ENCODE measurements at regions not wholly inside any gene's neighbourhood (a gene's known extent, or its start where the extent isn't known, plus 50 kb on each side); places are given as distances from the start of the nearest gene placed in this dataset.

DNA sequence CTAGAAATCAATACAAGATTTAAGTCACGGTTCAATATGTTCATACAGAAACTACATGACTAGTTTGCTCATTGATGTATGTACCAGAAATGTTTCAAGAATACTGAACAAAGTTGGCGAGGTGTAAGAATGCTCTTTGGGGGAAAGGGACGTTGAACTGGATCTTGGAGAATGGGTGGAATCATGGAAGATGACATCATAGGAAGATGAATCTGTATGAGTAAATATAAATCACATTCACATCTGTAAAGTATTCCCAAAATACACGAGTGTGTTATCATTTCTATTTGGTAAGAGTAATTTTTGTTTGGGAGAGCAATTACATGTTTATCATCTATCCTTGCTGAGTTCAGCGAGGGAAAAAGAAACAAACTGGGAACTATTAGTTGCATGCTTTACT is 162.2 kb upstream of the TMTC1 start:
- H3K4me1 ChIP-seq, result no peaks in the 10 kb centered on the region
- TF ChIP-seq, protein P1, sequence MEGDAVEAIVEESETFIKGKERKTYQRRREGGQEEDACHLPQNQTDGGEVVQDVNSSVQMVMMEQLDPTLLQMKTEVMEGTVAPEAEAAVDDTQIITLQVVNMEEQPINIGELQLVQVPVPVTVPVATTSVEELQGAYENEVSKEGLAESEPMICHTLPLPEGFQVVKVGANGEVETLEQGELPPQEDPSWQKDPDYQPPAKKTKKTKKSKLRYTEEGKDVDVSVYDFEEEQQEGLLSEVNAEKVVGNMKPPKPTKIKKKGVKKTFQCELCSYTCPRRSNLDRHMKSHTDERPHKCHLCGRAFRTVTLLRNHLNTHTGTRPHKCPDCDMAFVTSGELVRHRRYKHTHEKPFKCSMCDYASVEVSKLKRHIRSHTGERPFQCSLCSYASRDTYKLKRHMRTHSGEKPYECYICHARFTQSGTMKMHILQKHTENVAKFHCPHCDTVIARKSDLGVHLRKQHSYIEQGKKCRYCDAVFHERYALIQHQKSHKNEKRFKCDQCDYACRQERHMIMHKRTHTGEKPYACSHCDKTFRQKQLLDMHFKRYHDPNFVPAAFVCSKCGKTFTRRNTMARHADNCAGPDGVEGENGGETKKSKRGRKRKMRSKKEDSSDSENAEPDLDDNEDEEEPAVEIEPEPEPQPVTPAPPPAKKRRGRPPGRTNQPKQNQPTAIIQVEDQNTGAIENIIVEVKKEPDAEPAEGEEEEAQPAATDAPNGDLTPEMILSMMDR (IDR thresholded peaks at IDR 0.05), result no peak
- intact Hi-C loops (cut with DNase I), result no loop called here

DNA sequence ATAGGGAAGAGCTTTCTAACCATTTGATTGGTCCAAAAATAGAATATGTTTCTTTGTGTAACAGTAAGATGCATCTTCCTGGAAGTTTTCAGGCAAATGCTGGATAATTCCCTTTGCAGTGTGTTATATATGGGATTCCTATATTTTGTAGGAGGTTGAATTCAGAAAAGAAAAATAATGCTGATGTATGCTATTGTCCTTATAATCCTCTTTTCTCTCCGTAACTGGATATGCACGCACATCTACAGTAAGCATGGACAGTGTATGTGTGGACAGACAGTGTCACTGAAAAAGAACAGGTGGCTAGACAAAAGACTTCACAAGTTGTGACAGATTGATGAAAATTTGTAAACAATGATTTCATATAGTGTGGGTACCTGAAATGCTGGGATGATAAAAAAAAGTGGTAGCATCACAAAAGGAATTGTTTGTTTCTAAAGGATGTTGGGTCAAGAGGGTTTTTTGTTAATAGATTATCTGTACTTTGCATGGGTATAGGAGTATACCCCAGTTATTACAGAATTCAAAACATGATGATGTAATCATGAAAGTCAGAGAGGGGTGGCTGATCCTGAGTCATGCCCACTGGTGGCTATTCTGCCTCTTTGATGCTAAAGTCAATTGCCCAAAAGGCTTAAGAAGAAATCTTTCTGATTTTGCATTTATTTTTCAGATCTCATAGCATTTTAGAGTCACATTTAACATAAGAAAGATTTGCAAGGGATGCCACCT is 160.7 kb upstream of the TMTC1 start:
- intact Hi-C loops (cut with DNase I), result no loop called here
- H3K27ac ChIP-seq, result no peak overlapping the region
- H3K4me1 ChIP-seq, result no peaks in the 10 kb centered on the region
- DNase-seq (no peak), ATAC-seq (no peak)
- H3K4me3 ChIP-seq, result no peak overlapping the region
- no peaks in the 10 kb centered on the region for H3K36me3 ChIP-seq
- TF ChIP-seq, protein P1 (IDR thresholded peaks at IDR 0.05), result no peak
- no peaks in the 10 kb centered on the region for H3K9me3 ChIP-seq
- no peaks in the 10 kb centered on the region for H3K27me3 ChIP-seq

More for the DNA sequence above, 162.2 kb upstream of the TMTC1 start:
- DNase-seq (no peak), ATAC-seq (no peak)
- no peaks in the 10 kb centered on the region for H3K36me3 ChIP-seq
- no peak overlapping the region for H3K27ac ChIP-seq
- no peak overlapping the region for H3K4me3 ChIP-seq
- H3K27me3 ChIP-seq, result no peaks in the 10 kb centered on the region
- no peaks in the 10 kb centered on the region for H3K9me3 ChIP-seq

DNA sequence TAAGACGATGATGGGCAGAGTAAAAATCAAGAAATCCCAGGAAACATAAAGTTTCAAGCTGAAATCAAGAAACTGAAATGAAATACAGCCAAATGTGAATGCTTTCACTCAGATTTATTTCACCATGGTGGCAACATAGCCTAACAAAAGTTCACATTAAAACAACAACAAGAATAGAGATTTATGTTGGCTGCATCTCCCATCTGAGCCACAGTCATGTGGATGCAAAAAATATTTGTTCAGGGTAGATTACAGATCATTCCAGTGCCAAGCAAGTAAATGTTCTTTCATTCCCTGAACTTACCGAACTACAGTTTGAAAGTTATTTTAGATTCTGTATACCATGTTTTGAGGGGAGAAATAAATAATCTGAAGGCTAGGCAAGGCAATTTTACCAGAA is 159.9 kb upstream of the TMTC1 start:
- Histone ChIP-seq H3K36me3 (no peaks in the 10 kb centered on the region), H3K9me3 (no peaks in the 10 kb centered on the region), H3K4me1 (no peaks in the 10 kb centered on the region), H3K27ac (no peak overlapping the region), H3K27me3 (no peaks in the 10 kb centered on the region), H3K4me3 (no peak overlapping the region)
- ATAC-seq (no peak), DNase-seq (no peak)
- intact Hi-C loops (cut with DNase I), result no loop called here
- TF ChIP-seq, protein P1 (IDR thresholded peaks at IDR 0.05), result no peak

DNA sequence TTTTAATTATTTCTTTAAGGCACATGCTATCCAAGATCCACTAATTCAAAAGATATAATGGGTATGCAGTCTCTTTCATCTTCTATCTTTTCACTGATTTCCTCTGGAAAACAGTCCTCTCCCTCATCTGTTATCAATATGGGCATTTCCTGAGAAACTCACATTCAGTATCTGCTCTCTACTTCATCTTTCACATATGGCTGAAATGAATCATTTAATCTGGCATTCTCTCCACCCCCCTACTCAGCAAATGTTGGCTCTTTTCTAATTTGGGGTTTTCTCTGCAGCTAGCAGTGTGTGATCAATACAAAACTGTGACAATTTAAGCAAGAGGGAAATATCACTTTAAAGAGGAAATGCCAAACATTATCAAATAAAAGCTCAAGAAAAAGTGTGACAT is 157.1 kb upstream of the TMTC1 start:
- no peaks in the 10 kb centered on the region for H3K4me1 ChIP-seq
- TF ChIP-seq, protein P1 (IDR thresholded peaks at IDR 0.05), result no peak
- intact Hi-C loops (cut with DNase I), result no loop called here
- ATAC-seq, result no peak
- no peaks in the 10 kb centered on the region for H3K9me3 ChIP-seq
- no peak for DNase-seq
- H3K36me3 ChIP-seq, result no peaks in the 10 kb centered on the region
- no peak overlapping the region for H3K4me3 ChIP-seq
- no peaks in the 10 kb centered on the region for H3K27me3 ChIP-seq
- H3K27ac ChIP-seq, result no peak overlapping the region

DNA sequence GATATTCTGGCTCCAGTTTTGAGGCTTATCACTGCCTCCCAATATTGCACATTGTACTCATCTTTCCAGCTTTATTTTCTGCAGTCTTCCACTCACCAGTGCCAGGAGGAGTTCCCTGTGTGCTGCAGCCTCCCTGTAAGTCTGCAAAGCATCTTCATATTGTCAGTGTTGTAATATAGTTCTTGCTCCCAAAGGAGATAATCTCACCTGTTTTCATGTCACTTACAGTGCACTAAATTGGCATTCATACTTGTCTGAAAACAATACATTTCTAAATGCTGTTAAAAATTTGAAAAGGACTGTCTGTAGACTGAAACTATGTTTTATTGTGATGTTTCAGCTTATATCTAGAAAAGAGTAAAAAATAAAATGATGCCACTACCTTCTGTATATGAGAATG is 146.8 kb upstream of the TMTC1 start:
- no peaks in the 10 kb centered on the region for H3K9me3 ChIP-seq
- H3K4me1 ChIP-seq, result no peaks in the 10 kb centered on the region
- no peak for DNase-seq
- H3K27me3 ChIP-seq, result no peaks in the 10 kb centered on the region
- no peak for ATAC-seq
- TF ChIP-seq, protein P1 (IDR thresholded peaks at IDR 0.05), result no peak
- H3K36me3 ChIP-seq, result no peaks in the 10 kb centered on the region
- H3K4me3 ChIP-seq, result no peak overlapping the region
- intact Hi-C loops (cut with DNase I), result no loop called here
- H3K27ac ChIP-seq, result no peak overlapping the region

Data from left lung (tissue), 4 donors.